ENCODE measurements at regions not wholly inside any gene's neighbourhood (a gene's known extent, or its start where the extent isn't known, plus 50 kb on each side); places are given as distances from the start of the nearest gene placed in this dataset.

- in situ Hi-C loops (cut with HindIII; ENCODE audit: low sequenced_read_pairs), result loop anchor here (25.0 kb wide), 1 partner anchor 333 kb away; no protein-coding TSS in a partner anchor
Measured at GRCh38 chr12:42819846-42820245, 230.3 kb upstream of the PRICKLE1 start.

GRCh38 chr12:42815068-42815467 is 225.5 kb upstream of the PRICKLE1 start:
- in situ Hi-C loops (cut with HindIII; ENCODE audit: low sequenced_read_pairs), result loop anchor here (25.0 kb wide), 1 partner anchor 328 kb away; no protein-coding TSS in a partner anchor

- in situ Hi-C loops (cut with HindIII; ENCODE audit: low sequenced_read_pairs), result loop anchor here (25.0 kb wide), 1 partner anchor 326 kb away; no protein-coding TSS in a partner anchor
Measured at GRCh38 chr12:42812871-42813270, 223.3 kb upstream of the PRICKLE1 start.

GRCh38 chr12:42812086-42812485 is 222.5 kb upstream of the PRICKLE1 start:
- in situ Hi-C loops (cut with HindIII; ENCODE audit: low sequenced_read_pairs), result loop anchor here (25.0 kb wide), 1 partner anchor 325 kb away; no protein-coding TSS in a partner anchor

- in situ Hi-C loops (cut with HindIII; ENCODE audit: low sequenced_read_pairs), result loop anchor here (25.0 kb wide), 1 partner anchor 323 kb away; no protein-coding TSS in a partner anchor
Measured at GRCh38 chr12:42810006-42810405, 220.5 kb upstream of the PRICKLE1 start.

GRCh38 chr12:42809226-42809625 is 219.7 kb upstream of the PRICKLE1 start:
- in situ Hi-C loops (cut with HindIII; ENCODE audit: low sequenced_read_pairs), result loop anchor here (25.0 kb wide), 1 partner anchor 322 kb away; no protein-coding TSS in a partner anchor

- in situ Hi-C loops (cut with HindIII; ENCODE audit: low sequenced_read_pairs), result loop anchor here (25.0 kb wide), 1 partner anchor 320 kb away; no protein-coding TSS in a partner anchor
Measured at GRCh38 chr12:42807766-42808165, 218.2 kb upstream of the PRICKLE1 start.

- in situ Hi-C loops (cut with HindIII; ENCODE audit: low sequenced_read_pairs), result loop anchor here (25.0 kb wide), 1 partner anchor 320 kb away; no protein-coding TSS in a partner anchor
Measured at GRCh38 chr12:42807251-42807650, 217.7 kb upstream of the PRICKLE1 start.

- in situ Hi-C loops (cut with HindIII; ENCODE audit: low sequenced_read_pairs), result loop anchor here (25.0 kb wide), 1 partner anchor 318 kb away; no protein-coding TSS in a partner anchor
Measured at GRCh38 chr12:42804928-42805327, 215.4 kb upstream of the PRICKLE1 start.

DNA sequence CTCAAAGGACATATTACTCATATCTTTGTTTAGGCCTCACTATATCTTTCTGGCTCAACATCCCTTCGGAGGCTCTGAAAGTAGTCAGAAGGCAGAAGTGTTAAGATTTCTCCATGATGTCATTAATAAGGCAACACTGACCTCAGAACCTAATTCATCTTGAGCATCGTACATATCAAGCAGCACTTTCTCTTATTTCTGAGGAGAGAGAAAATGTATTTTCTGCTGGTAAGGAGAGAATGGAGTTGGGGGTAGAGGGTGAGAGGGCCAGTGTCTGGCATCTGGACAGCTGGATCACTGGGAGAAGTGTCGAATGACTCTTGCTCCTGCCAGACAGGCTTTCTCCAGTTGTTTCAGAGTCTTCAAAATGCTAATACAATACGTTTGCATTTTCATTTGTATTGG is 213.2 kb upstream of the PRICKLE1 start:
- in situ Hi-C loops (cut with HindIII; ENCODE audit: low sequenced_read_pairs), result loop anchor here (25.0 kb wide), 1 partner anchor 315 kb away; no protein-coding TSS in a partner anchor

DNA sequence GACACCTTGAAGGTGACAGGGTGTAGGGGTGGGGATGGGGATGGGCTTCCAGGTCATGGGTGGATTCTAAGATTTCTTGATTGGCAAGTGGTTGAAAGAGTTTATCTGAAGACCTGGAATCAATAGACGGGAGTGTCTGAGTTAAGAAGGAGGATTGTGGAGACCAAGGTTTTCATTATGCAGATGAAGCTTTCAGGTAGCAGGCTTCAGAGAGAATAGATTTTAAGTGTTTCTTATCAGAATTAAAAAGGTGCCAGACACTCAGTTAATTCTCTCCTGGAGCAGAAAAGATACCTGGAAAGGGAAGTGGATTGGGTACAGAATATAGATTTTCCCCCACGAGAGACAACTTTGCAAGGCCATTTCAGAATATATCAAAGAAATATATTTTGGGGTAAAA is 211.7 kb upstream of the PRICKLE1 start:
- in situ Hi-C loops (cut with HindIII; ENCODE audit: low sequenced_read_pairs), result loop anchor here (25.0 kb wide), 1 partner anchor 314 kb away; no protein-coding TSS in a partner anchor

DNA sequence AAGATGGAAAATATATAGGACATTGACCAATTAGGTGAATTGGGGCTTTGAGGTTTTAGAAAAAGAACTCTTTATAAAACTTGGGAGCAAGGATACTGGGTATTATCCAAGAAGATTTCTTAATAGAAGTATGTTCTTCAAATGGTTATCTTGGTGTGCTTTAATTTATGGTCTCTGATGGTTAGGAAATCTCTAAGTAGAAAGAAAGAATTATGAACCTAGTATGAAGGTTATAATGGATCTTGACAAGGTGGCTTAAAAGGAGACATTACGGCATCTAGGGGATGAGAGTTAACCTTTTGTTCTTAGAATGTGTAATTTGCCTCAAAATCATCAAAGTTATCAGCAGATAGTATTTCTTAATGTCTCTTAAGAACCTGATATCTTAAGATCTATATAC is 210.4 kb upstream of the PRICKLE1 start:
- in situ Hi-C loops (cut with HindIII; ENCODE audit: low sequenced_read_pairs), result loop anchor here (10.0 to 25.0 kb wide), 2 partner anchors 165 to 313 kb away; no protein-coding TSS in a partner anchor

DNA sequence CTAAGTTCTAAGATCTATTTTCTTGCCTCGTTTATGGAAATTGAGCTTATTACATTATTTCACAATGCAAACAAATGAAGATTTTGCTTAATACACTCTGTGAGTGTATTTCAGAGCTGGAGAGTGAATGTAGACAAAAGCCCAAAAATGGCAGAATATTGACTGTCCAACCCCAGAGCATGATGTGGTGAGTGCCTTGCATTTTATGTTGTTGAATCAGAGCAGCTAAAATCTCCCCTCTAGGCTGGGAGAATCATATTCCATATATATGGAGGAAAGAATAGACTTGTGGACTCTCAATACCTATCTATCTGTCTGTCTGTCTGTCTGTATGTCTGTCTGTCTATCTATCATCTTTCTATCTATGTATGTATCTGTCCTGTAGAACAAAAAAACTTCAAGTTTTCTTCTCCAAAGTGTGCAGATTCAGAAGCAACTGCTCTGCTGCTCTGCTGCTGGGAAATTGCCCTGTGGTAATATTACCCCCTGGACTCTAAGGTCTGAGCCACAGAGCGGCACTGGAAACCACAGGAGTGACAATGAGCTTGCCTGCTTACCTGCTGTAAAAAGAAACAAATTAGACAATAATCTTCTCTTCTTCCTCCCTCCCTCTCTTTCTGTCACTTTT is 209.4 kb upstream of the PRICKLE1 start:
- in situ Hi-C loops (cut with HindIII; ENCODE audit: low sequenced_read_pairs), result loop anchor here (10.0 kb wide), 1 partner anchor 166 kb away; no protein-coding TSS in a partner anchor

- in situ Hi-C loops (cut with HindIII; ENCODE audit: low sequenced_read_pairs), result loop anchor here (10.0 kb wide), 1 partner anchor 170 kb away; no protein-coding TSS in a partner anchor
Measured at GRCh38 chr12:42794806-42795205, 205.3 kb upstream of the PRICKLE1 start.

GRCh38 chr12:42793166-42793565 is 203.6 kb upstream of the PRICKLE1 start:
- in situ Hi-C loops (cut with HindIII; ENCODE audit: low sequenced_read_pairs), result loop anchor here (10.0 kb wide), 1 partner anchor 172 kb away; no protein-coding TSS in a partner anchor

GRCh38 chr12:42792265-42792664 is 202.7 kb upstream of the PRICKLE1 start:
- in situ Hi-C loops (cut with HindIII; ENCODE audit: low sequenced_read_pairs), result loop anchor here (10.0 kb wide), 1 partner anchor 173 kb away; no protein-coding TSS in a partner anchor

- in situ Hi-C loops (cut with HindIII; ENCODE audit: low sequenced_read_pairs), result loop anchor here (10.0 kb wide), 1 partner anchor 173 kb away; no protein-coding TSS in a partner anchor
Measured at GRCh38 chr12:42791399-42791798, 201.9 kb upstream of the PRICKLE1 start.

GRCh38 chr12:42790761-42791151 is 201.2 kb upstream of the PRICKLE1 start:
- in situ Hi-C loops (cut with HindIII; ENCODE audit: low sequenced_read_pairs), result loop anchor here (10.0 kb wide), 1 partner anchor 174 kb away; no protein-coding TSS in a partner anchor

DNA sequence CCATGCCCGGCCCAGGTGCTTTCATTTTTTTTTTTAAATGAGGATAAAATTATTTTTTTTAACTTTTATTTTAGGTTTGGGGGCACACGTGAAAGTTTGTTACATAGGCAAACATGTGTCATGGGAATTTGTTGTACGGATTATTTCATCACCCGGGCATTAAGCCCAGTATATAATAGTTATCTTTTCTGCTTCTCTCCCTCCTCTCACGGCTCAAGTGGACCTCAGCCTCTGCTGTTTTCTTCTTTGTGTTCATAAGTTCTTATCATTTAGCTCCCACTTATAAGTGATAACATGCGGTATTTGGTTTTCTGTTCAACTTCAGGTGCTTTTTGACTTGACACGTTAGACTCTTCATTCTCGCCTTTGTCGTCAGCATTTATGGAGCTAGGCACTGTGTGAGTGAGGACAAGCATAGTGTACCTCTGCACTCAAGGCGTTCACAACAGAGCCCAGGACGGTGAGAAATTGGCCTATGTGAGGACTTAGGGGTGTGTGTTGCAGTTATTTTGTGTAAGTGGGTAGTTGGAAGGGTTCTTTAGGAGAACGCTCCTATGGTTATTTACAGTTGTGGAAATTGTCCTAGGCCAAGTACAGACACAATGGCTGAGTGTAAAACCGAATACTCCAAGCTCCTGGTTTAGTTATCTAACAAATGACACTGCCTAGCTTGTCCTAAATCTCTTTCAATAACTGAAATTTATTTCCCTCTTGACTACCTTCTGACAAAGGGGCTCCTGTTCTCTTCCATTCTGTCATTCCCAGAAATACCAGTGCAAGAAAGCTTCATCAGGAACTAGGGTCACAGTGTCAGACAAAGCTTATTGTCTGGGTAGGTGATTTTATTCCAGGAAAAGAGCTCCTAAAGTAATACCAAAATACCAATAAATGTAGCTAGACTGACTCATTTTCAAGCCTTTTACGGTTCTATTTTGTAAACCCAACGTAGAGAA is 200.5 kb upstream of the PRICKLE1 start:
- in situ Hi-C loops (cut with HindIII; ENCODE audit: low sequenced_read_pairs), result loop anchor here (10.0 kb wide), 2 partner anchors 175 to 305 kb away; no protein-coding TSS in a partner anchor

DNA sequence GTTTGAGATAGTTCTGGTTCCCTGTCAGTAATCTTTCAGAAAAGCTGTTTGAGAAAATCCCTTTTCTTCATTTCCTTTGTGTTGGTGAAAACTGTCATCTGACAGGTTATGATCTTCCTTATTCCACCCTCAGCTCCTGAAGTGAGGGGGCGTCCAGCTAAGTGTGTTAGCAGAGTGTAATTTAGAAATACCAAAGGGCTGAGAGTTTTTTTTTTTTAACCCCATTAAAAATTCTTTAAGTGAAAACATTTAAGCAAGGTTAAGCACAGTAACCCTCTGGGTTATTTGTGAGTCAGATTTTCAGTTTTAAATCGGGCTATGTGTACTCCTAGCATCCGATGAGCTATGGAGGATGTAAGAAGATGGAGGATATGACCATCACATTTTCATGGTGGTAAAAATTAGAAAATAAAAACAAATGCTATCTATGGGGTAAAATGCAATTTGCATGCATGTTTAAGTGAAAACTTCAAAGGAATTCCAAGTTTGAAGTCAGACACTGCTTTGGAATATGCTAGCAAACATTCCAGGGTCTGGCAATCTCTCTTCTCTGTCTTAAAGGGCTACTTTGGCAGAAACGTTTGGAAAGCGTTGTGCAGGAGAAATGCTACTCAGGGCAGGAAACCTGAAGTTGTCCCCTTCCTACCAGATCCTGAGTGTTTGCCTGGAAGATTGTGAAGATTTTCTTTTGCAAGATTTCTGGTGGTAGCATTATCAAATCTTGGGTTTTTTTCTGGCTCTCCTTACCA is 197.0 kb upstream of the PRICKLE1 start:
- in situ Hi-C loops (cut with HindIII; ENCODE audit: low sequenced_read_pairs), result loop anchor here (10.0 kb wide), 1 partner anchor 308 kb away; no protein-coding TSS in a partner anchor
